HG02588 (cell line): ENCODE measurements at regions not wholly inside any gene's neighbourhood (a gene's known extent, or its start where the extent isn't known, plus 50 kb on each side); places are given as distances from the start of the nearest gene placed in this dataset.

ENCODE experiments used
- ATAC-seq: cut with Tn5 transposase; IDR thresholded peaks from one replicate; pipeline ENCODE4 v1.9.1; 2021; ENCODE audit warnings: mild to moderate bottlenecking, moderate library complexity; ENCODE audit not compliant: unreplicated experiment

DNA sequence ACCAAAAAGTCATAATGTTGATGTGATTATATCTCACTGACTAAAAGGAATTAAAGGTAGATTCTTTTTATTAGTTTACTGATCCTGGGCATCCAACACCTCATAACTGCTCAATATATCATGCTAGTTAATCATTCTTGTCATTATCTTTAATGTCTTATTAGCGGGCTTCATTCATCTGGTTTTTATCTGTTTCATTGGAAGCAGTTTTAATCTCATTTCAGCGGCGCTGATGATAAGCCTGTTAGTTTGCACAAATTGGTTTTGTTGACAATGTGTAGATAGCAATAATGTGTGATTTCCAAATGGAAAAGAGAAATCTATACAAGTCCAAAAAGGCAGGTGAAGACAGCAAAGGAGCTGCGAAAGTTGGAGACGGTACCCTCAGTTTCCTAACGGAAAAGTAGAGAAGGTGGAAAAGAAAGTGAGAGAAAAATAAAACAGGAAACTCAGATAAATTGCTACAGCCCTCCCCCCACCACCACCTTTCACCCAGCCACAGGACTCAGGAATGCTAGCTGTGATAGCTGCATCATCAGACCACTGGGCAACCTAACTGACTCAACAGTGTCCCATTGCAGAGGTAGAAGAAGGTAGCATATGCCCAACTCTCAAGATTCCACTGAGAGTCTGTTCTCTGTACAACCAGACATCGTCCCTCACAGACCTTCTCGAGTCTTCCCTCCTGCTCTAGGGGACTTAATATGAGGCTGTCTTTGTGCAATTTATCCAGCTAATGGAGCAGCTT lies 241.7 kb upstream of the CAMK1G start:
- ATAC-seq, result no peak

DNA sequence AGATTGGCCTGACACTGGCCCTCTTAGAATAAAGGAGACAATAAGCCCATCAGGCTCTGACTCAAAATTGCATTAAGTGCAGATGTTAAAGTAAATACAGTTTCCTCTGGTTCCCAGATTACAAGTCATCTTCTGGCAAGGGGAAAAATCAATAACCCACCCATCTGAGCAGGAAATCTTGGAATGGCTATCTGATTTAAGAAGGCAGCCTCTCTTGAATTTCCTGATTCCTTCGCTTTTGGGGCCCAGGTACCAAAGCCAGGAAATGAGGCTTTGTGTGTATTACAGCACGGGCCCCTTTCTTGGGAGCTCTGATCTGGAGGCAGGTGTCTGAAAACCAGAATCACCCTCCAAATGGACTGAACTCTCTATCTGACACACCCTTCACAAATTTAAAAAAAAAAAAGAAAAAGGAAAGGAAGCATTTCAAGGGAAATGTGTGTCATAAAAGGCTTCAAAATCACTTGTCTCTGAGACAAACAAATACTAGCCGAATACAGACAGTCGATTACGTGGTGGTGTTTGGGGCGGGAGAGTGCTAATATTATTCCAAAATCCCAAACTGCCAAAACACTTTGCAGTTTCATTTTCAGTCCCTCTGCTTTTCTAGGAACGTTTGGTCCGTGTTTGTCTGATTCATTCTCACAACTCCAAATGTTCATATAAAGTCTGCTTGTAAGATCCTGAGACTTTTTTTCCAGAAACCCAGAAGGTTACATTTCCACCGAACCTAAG lies 240.9 kb upstream of the CAMK1G start:
- ATAC-seq, result no peak

DNA sequence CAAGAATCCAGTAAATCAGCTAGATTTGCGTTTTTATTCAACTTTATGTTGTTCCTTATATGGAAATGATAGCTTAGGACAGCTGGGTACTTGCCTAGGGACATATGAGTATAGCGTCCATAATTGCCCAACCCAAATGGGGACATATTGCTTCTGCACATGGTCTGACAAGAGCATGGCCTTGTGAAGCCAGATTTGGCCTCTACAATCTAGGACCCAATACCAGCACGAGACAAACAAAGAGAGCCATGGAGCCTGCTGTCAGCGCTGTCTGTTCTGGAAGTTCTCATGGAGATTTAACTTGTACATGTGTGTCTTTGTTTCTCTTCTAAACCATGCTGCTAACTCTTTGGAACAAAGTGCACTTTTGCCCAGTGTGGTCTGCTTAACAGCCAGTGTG lies 240.0 kb upstream of the CAMK1G start:
- ATAC-seq, result no peak

DNA sequence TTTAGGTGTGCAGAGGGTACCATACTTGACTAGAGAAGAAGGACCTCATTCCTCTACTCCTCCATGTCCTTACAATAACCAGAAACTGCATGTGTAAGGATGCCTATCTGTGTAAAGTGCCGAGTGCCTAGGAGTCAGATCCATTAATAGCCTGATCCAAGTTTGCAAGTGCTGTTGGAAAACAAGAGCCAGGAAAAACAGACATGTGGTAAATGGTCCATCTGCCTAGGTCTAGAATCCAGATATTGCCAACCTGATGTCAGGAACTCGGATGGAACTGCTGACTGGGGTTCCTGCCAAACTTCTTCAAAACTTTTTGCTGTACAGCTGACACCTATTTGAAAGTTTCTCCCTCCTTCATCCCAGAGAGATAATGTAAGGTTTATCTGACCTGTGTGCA lies 239.4 kb upstream of the CAMK1G start:
- ATAC-seq, result no peak

DNA sequence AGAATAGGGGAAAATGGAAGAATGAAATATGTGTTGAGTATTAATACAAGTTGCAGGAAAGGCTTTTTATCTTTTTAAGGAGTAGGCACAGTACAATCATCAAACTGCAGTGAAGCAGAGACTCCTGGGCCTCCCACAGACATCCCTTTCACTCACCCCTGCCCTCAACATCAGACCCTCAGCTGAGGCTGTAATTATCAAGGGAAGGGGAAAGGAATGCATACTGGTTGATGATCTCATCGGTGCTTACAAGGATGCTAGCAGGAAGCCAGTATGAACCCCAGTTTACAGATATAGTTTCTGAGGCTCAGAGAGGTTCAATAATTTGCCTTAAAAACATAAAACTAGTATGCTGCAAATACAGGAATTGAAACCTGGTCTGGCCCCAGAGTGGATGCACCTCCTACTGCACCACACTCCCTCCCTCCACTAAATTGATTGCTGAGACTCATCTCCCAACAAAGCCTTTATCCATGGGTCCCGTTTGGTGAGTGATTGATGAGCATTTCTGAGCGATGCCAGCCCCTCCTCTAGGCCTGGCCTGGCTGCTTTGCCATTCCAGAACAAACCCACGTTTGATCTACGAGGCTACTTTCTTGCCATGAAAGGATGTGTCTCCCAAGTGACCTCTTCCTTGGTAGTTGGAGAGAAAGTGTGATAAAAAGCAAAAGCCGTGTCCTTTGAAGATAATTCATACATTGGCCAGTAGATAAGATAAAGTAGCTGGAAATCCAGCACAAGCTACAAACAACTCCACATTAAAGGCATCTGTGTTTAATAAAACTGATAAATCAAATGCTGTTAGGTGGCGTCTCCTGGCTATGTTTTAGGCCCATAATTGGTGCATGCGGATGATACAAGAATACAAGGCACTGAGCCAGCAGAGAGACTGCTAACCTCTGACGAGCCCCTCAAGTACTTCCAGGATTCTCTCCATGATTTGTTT lies 233.9 kb upstream of the CAMK1G start:
- ATAC-seq, result no peak

DNA sequence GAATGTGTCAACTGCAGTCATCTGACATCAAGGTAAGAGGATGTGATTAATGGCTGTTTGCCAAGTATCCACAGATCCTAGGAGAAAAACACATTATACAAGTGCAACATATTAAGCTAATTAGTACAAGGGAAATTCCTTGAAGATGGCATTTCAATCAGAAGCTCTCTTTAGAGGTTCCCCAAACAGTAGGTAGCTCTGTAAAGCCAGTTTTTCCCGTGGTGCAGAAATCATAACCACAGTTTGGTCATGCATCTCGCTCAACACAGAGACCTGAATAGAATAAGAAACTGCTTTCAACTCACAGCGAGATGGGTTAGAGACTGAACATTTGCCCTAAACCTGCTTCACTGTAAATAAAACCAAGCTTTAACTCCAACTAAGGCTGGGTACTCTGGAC lies 230.5 kb upstream of the CAMK1G start:
- ATAC-seq, result no peak

DNA sequence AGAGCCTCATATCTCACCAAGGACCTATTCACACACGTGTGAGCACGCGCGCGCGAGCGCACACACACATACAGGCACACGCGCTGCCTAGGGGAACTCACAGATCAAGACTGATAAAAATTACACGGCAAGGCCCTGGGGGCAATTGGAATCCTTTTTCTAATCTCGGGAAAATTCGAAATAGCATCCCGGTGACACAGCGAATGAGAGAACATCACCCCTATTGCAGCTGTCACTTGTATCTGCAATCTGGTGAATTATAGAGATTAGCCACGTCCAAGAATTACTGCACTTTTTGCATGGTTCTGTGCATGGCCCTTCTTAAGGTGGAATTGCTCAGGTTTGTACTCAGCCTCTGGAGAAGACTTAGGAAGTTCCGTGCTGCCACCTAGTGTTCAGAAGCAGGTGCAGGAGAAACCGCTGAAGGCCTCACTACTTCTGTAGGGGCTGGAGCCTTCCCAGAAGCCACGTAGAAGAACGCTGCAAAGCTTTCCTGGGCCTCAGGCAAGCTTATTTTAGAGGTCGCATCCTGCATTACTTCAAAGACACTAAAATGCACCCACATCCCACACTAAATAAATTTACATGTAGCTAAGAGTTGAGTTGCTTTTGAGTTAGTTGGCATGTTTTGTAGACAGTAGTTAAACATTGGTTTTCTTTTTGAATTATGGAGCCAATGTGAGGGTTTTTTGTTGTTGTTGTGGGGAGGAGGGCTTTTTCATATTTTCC lies 229.2 kb upstream of the CAMK1G start:
- ATAC-seq, result peak; percentile 88

DNA sequence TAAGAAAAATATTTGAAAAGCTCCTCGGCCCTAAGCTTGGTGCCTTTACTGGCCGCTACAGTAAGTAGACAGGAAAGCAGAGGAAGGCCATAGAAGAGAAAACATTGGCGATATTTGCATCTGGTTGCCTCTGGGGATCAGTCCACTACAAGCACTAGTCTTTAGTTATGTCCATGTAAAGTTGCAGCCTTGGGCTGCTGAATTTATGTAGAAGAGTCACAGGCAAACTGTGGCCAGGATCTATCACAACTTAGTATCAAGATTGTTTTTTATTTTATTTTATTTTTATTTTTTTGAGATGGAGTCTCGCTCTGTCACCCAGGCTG lies 228.7 kb upstream of the CAMK1G start:
- ATAC-seq, result no peak

DNA sequence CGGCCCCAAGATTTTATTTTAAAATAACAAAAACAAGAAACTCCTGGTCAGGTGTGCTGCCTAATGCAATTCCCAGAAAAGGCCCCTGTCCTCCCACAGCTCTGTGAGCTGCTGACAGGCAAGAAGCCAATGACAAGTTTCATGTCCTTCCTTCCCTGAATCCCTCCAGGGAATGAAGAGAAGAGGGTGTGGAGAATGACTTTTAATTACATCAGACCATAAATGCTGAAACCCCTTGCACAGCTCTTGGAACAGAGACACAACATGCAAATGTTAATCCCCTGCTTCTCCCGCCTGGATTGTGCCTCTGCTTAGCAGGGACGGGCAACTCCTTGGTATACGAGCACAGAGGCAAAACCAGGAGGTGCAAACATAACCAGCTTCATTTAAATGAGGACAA lies 228.1 kb upstream of the CAMK1G start:
- no peak for ATAC-seq

DNA sequence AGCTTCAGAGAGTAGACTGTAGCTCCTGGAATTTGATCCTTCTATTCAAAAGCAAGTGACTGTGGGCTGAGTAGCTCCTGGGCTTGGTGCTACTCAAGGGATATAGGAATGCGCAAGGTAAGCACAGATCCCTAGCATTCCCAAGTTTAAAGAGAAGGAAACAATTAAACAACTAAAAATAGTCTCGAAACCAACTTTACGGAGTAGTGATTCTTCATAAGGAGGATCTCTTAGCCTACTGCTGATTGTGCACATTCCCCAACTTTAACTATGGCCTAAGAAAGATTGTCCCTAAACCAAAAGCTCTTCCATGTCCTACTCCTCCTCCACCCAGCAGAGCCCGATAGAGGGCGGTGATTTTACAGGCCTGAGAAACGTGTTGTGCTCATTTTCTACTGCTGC lies 226.5 kb upstream of the CAMK1G start:
- ATAC-seq, result no peak

DNA sequence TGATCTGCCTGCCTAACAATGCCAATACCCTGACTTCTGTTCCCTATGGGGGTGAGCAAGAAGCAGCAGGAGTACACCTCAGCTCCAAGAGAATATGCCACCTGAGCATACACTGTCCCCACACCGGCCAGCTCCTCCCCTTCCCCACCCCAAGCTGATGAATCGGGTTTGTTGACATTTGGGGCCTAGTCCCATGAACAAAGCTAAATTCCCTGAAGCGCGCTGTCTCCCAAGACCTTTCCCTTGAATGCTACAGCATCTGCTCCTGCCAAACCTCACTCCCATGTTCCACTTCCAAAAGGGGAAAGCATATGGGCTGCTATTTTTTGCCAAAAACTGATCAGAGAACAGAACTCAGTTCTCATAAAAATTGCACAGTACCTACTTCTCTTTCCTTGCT lies 220.4 kb upstream of the CAMK1G start:
- no peak for ATAC-seq

DNA sequence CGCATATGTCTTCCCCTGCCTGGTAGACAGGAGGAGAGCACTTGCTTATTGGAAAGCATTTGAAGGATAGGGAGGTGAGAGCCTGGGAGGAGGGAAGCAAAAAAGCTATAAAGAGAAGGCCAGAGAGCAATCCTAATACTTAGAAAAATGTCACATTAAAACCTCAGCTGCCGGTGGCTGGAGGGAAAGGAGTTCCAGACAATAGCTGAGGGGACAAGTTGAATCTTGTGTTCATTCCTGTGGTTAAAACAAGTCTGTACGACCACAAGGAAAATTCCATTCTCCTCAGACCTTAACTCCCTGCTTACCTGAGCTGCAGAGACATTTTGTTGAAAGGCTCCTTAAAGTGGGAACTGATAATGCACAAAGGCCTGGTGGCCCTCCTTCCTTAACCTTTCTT lies 218.8 kb upstream of the CAMK1G start:
- no peak for ATAC-seq

DNA sequence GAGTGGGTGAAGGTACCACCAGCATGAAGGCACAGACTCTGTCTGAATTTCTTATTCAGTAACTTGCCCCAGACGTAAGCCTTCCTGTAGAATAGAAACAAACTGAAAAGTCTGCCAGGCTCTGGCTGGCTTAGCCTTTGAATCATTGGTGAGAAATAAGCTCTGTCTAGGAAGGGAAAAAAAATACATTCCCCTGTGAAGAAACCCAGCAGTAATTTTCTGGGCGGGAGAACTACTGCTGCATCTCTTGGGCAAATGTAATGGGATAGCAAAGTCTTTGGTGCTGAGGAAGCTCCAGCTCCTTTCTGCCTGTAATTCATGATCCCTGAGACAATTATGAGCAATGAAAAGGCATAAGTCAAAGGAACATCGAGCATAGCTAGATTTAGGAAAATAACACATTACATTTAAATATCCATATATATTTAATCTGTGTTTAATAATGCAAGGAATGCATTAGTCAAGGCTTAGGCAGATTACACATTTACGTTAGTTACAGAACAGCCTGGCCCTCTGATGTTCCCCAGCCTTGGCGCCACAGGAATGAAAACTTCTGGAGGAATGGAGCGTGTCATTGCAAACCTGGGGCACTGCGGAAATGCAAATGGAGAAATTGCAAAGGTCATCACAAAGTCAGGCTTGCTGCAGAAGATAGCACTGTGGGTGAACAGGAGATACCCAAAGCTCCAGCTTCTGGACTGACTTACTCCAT lies 216.3 kb upstream of the CAMK1G start:
- no peak for ATAC-seq

DNA sequence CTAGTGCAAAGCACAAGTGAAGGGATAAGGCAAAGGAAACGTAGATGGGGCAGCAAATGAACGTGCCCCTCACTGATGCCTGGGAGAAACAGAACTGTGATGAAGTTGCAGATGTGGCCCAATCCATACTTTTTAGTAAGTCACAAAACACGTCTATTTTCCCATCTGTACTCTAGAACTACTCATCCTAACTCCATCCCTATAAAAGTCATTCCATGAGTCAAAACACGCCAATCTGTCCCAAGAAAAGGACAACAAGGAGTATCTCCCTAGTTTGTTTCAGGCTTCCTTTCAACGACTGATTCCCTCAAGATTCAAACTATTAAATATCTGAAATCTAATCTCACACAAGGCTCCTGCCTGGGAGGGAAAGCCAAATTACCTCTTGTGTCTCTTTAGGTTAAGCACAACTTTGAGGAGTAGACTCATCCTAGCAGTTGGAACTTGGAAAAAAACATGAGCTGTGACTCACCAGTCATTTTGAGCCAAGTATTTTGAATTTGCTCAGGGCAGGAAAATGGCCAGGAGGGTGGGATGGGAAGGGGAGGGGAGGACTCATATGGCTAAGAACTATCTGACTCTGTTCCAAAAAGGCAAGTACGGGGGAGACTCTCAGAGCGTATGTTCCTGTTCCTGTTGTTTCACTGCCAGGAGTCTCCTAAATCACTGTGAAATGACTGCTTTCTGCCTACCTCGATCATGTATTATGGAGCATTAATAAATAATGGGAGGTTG lies 214.5 kb upstream of the CAMK1G start:
- no peak for ATAC-seq

DNA sequence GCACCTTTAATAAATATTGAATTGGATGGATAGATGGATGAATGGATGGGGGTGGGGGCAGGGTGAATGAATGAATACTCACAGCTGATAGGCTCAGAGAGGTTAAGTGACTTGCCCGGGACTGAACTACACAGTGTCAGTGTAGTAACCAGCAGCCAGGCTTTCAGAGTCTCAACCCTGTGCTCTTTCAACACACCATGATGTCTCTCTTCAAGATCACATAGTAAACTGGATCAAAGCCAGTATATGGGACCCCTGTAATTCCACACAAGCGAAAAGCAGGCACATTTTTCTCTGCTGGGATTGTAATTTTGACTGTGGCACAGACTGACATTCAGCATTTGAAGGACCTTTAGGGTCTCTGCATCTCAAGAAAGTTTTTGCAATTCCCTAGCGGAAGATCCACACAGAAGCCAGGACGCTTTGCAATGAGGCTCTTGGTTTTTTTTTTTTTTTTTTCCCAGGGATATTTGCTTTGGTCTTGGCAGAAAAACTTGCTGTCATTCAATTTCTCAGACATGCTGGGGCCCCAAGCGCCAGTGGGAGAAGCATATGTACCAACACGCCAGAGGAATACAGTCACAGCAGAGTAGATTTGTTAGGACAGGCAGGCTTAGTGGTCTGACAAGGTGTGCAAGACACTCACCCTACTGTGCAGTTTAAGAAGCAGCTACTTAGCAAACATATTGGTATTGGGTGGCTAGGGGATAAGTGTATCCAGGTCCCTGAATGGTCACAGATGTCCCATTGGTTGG lies 213.1 kb upstream of the CAMK1G start:
- ATAC-seq, result no peak

DNA sequence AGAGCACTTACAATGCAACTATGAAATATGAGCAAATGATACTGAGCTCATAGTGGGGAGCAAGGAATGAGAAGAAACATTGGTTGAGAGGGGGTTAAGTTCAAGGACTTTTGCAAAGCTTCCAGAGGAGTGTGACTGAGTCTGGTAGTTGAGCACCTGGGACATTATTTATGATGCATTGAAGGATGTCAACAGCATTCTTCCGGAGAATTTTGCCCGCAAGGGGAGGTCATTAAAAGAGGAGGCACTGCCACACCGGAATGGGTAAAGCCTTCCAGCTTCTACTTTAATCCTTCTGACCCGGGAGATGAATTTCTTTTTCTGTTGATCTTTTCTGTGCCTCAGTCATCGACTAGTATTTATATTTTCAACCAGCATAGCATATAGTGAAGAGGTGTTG lies 208.4 kb upstream of the CAMK1G start:
- ATAC-seq, result no peak

DNA sequence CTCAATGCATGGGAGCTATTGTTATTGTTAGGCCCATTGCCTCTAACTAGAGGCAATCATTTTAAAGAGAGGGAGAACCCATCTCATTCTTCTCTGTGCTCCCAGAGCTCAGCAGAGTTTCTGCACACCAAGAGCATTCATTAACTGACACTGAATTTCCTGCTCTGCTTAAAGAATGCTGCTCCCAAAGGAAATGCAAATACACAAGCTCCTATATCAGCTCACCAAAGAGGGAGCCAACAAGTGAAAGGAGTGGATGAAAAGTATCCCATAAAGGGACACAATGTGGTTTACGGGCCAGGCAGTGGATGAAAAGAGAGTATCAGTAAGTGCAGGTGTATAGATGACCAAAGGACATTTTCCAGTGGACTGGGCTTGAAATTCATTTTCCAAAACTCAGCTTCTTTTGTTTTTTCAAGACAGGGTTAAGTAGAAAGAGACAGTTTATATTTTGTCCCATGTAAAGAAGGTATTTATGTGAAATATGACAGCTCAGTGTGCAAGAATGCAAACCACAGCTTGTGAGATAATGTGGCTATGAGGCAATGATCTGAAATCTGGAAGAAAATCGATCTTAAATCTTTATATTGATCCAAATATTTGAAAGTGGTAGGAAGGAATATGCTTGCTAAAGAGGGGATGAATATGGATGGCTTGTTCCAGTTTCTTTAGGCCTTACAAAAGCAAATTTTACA lies 207.7 kb upstream of the CAMK1G start:
- ATAC-seq, result no peak

DNA sequence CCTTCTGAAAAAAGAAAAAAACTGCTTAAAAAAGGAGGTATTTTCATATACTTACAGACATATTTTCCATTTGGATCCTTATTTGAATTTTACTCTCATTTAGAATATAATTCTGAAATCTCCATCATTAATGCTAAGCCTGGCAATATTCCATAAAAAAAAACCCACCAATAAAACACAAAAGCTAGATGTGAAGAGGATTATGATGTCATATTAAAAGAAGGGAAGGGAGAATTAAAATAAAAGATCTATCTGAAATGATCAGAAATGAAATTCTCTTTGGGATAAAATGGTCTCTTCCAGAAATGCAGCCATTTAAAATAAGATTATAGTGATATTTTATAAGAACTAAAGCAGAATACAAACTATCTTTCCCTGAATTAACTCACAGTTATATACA lies 206.7 kb upstream of the CAMK1G start:
- ATAC-seq, result no peak
